Adrenal gland (tissue), 9 donors: ENCODE measurements at regions not wholly inside any gene's neighbourhood (a gene's known extent, or its start where the extent isn't known, plus 50 kb on each side); places are given as distances from the start of the nearest gene placed in this dataset.

Source experiments
- DNase-seq, 7 donors: peaks; one replicate each; pipeline ENCODE4 v3.0.0-alpha.2; 2019 to 2020
- H3K27ac ChIP-seq, 5 donors: fragments of 200-600 bp; sonication (generic) in 4 of 5; 1 replicate in 3 of 5; 2 replicates in 2 of 5; pipeline versions ENCODE4 v1.5.1 to v1.8.0; 2016 to 2020; ENCODE audit warnings: mild to moderate bottlenecking in 1 of 5
- H3K27me3 ChIP-seq: fragments of 200-600 bp; 2 replicates; pipeline ENCODE4 v1.8.0; 2021
- H3K36me3 ChIP-seq, 2 donors: fragments of 200-600 bp; replicated peaks in 1 of 2; 1 replicate in 1 of 2; 2 replicates in 1 of 2; pipeline versions ENCODE4 v1.5.1 to v1.8.0; 2018 to 2022
- H3K4me1 ChIP-seq, 2 donors: fragments of 200-600 bp; replicated peaks in 1 of 2; 1 replicate in 1 of 2; 2 replicates in 1 of 2; pipeline versions ENCODE4 v1.5.1 to v1.8.0; 2018 to 2021
- H3K4me3 ChIP-seq, 4 donors: fragments of 200-600 bp; sonication (generic) in 3 of 4; one replicate each; pipeline ENCODE4 v1.5.1; 2016 to 2018
- H3K9me3 ChIP-seq, 3 donors: fragments of 200-600 bp; sonication (generic) in 1 of 3; replicated peaks in 1 of 3; 1 replicate in 2 of 3; 2 replicates in 1 of 3; pipeline versions ENCODE4 v1.5.1 to v1.8.0; 2016 to 2021
- POLR2A ChIP-seq, 2 donors: fragments of 450-650 bp; IDR thresholded peaks; one replicate each; pipeline ENCODE4 v1.6.1; 2017; ENCODE audit warnings: antibody characterized with exemption in 2 of 2, mild to moderate bottlenecking in 2 of 2, moderate library complexity in 1 of 2
- WGBS, 4 donors: extraction: QIAGEN DNeasy Blood & Tissue Kit in 2 of 4; methylation state at CpG; one replicate each; pipeline versions ENCODE4 v1.1.5 to v1.1.7; 2013 to 2017; 5-methylcytosine and 5-hydroxymethylcytosine counted together
- intact Hi-C, 2 donors: fragments of 100-400 bp; cut with DNase I; formaldehyde crosslinking; loops; one replicate each; pipeline versions ENCODE4 v1.14.1 to v1.15.0; 2022 to 2023
- TF ChIP-seq, protein P1 (sequence below), 6 experiments: fragments of 450-650 bp in 4 of 6; fragments of 200-600 bp in 2 of 6; sonication (generic) in 1 of 6; IDR thresholded peaks; 1 replicate in 5 of 6; 2 replicates in 1 of 6; pipeline versions ENCODE4 v1.5.1 to v1.8.0; 2016 to 2021; ENCODE audit warnings: antibody characterized with exemption in 6 of 6, mild to moderate bottlenecking in 2 of 6, moderate library complexity in 1 of 6
- donor health status: healthy with polysubstance abuse.
- donor health status: Bipolar disorder and iron deficiency.
- donor health status: DM: yes; HTN: yes; CAD: no.
- donor health status: DM: no; HTN: no; CAD: no.
- donor health status: DM: no; HTN: no; CAD: no.

DNA sequence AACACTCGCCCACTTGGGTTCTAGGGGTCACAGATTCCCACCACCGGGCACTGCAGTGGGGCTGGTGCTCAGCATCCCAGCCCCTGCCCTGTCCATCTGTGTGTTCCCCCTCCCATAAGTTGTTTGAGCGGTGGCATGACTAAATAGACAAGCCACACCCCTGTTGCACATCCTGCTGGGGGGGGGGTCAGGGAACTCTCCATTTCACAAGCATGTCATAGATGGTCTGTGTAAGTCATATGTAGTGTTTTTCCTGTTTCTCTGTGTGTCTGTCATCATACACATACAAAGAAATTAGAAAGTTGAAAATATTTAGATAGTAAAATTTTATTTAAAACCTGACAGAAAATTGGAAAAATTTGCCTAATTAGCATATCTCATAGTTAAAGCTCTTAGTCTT lies 270.2 kb downstream of the IPO8 start:
- no peaks in the 10 kb centered on the region for H3K36me3 ChIP-seq
- 80 to 84% (median 83%) methylated on average over 3 of the region's 3 CpGs; no CpG with 5 or more reads in 1 of the 4 donors for WGBS, 4 donors
- TF ChIP-seq POLR2A (IDR thresholded peaks at IDR 0.05): no peak
- TF ChIP-seq, protein P1, sequence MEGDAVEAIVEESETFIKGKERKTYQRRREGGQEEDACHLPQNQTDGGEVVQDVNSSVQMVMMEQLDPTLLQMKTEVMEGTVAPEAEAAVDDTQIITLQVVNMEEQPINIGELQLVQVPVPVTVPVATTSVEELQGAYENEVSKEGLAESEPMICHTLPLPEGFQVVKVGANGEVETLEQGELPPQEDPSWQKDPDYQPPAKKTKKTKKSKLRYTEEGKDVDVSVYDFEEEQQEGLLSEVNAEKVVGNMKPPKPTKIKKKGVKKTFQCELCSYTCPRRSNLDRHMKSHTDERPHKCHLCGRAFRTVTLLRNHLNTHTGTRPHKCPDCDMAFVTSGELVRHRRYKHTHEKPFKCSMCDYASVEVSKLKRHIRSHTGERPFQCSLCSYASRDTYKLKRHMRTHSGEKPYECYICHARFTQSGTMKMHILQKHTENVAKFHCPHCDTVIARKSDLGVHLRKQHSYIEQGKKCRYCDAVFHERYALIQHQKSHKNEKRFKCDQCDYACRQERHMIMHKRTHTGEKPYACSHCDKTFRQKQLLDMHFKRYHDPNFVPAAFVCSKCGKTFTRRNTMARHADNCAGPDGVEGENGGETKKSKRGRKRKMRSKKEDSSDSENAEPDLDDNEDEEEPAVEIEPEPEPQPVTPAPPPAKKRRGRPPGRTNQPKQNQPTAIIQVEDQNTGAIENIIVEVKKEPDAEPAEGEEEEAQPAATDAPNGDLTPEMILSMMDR (IDR thresholded peaks at IDR 0.05): no peak
- no peaks in the 10 kb centered on the region for H3K9me3 ChIP-seq
- H3K4me3 ChIP-seq: no peak overlapping the region
- no peaks in the 10 kb centered on the region for H3K4me1 ChIP-seq
- no peak overlapping the region for H3K27ac ChIP-seq
- no peaks in the 10 kb centered on the region for H3K27me3 ChIP-seq
- intact Hi-C loops: no loop called here
- DNase-seq: no peak

DNA sequence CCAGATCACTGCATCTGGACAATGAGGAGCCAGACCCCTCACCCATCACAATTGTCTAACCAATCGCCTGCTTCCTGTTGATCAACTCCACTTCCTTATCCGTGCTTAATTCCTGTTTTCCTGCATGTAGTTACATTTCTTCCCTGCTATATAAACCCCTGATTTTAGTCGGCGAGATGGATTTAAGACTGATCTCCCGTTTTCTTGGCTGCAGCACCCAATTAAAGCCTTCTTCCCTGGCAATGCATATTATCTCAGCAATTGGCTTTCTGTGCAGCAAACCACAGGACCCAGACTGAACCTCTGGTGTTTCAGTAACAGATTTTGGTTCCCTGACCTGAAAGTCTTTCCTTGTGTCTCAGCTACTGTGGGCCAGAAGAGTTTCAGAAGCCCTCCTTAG lies 272.3 kb downstream of the IPO8 start:
- intact Hi-C loops: no loop called here
- no peak overlapping the region for H3K27ac ChIP-seq
- no peaks in the 10 kb centered on the region for H3K9me3 ChIP-seq
- TF ChIP-seq, protein P1 (IDR thresholded peaks at IDR 0.05): no peak
- no peak for TF ChIP-seq POLR2A (IDR thresholded peaks at IDR 0.05)
- H3K27me3 ChIP-seq: no peaks in the 10 kb centered on the region
- H3K4me1 ChIP-seq: no peaks in the 10 kb centered on the region
- H3K36me3 ChIP-seq: no peaks in the 10 kb centered on the region
- WGBS, 4 donors: 71 to 85% (median 78%) methylated on average over 5 of the region's 5 CpGs
- no peak for DNase-seq
- no peak overlapping the region for H3K4me3 ChIP-seq

DNA sequence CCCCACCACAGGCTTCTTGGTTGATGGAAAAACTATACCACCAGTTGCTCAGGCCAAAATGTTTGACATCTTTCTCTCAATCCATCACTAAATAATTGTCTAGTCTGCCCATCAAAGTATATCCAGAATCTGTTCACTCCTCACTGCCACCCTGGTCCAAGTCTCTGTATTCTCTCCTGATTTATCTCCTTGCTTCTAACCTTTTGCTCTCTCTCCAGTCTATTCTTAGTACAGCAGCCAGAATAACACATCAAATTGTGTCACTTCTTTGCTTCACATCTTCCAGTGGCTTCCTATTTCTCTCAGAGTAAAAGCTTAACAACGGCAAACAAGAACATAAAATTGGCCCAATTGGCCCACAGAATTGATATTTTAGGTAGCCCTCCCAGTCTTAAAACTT lies 272.8 kb downstream of the IPO8 start:
- Histone ChIP-seq H3K27me3 (no peaks in the 10 kb centered on the region), H3K36me3 (no peaks in the 10 kb centered on the region), H3K9me3 (no peaks in the 10 kb centered on the region), H3K27ac (no peak overlapping the region), H3K4me3 (no peak overlapping the region), H3K4me1 (no peaks in the 10 kb centered on the region)
- intact Hi-C loops: no loop called here
- WGBS, 4 donors: 50 to 69% (median 64%) methylated on average over 1 of the region's 1 CpG
- no peak for TF ChIP-seq POLR2A (IDR thresholded peaks at IDR 0.05)
- TF ChIP-seq, protein P1 (IDR thresholded peaks at IDR 0.05): no peak
- DNase-seq: no peak

DNA sequence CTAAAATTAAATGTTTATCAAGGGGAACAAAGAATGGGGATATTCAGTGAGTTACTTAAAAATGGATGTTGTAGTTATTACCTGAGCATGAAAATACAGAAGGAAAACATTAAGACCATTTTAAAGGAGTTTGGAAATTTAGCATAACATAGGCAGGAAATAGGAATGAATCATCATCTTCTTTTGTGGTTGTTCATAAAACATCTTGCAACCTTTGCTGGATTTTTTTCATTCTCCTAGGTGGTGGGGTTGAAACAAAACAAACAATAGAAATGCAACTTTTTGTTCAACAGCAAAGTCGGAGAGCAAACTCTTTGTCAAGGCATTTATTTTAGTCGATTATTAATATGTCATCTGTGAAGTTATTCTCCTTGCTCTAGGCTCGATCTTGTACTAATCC lies 275.1 kb downstream of the IPO8 start:
- no peaks in the 10 kb centered on the region for H3K9me3 ChIP-seq
- no peak for DNase-seq
- H3K27ac ChIP-seq: no peak overlapping the region
- H3K4me1 ChIP-seq: no peaks in the 10 kb centered on the region
- no peak overlapping the region for H3K4me3 ChIP-seq
- no peaks in the 10 kb centered on the region for H3K27me3 ChIP-seq
- intact Hi-C loops: no loop called here
- no peaks in the 10 kb centered on the region for H3K36me3 ChIP-seq
- WGBS, 4 donors: 69 to 84% (median 74%) methylated on average over 3 of the region's 3 CpGs
- no peak for TF ChIP-seq POLR2A (IDR thresholded peaks at IDR 0.05)
- TF ChIP-seq, protein P1 (IDR thresholded peaks at IDR 0.05): no peak
